WTC11 (cell line): ENCODE measurements at regions not wholly inside any gene's neighbourhood (a gene's known extent, or its start where the extent isn't known, plus 50 kb on each side); places are given as distances from the start of the nearest gene placed in this dataset.

Experiments used
- ELF4 ChIP-seq: sonication (generic); formaldehyde crosslinking; IDR thresholded peaks from 2 replicates; pipeline ENCODE4 v1.8.1; 2022; ENCODE audit warnings: low read depth, mild to moderate bottlenecking, moderate library complexity, missing genetic modification reagents
- ETV6 ChIP-seq: sonication (generic); formaldehyde crosslinking; IDR thresholded peaks from 2 replicates; pipeline ENCODE4 v1.8.1; 2022; ENCODE audit warnings: mild to moderate bottlenecking, missing genetic modification reagents
- NR2C2 ChIP-seq: sonication (generic); formaldehyde crosslinking; IDR thresholded peaks from 2 replicates; pipeline ENCODE4 v1.8.0; 2022; ENCODE audit warnings: mild to moderate bottlenecking, missing genetic modification reagents
- TP53 ChIP-seq: sonication (generic); formaldehyde crosslinking; IDR thresholded peaks from 2 replicates; pipeline ENCODE4 v1.8.1; 2023; ENCODE audit warnings: mild to moderate bottlenecking, missing genetic modification reagents
- ZNF121 ChIP-seq: sonication (generic); formaldehyde crosslinking; IDR thresholded peaks from 2 replicates; pipeline ENCODE4 v1.8.0; 2023; ENCODE audit warnings: missing genetic modification reagents
- ZNF138 ChIP-seq: sonication (generic); formaldehyde crosslinking; conservative IDR thresholded peaks from 2 replicates; pipeline ENCODE4 v1.8.1; 2022; ENCODE audit warnings: mild to moderate bottlenecking, moderate library complexity, missing genetic modification reagents
- TF ChIP-seq, protein P1 (sequence below): sonication (generic); formaldehyde crosslinking; IDR thresholded peaks from 2 replicates; pipeline ENCODE4 v1.8.0; 2022; ENCODE audit warnings: mild to moderate bottlenecking, missing genetic modification reagents
- TF ChIP-seq, protein P2 (sequence below): fragments of 200-600 bp; IDR thresholded peaks from 2 replicates; pipeline ENCODE4 v1.8.0; 2022; ENCODE audit warnings: antibody characterized with exemption
- TF ChIP-seq, protein P3 (sequence below): sonication (generic); formaldehyde crosslinking; conservative IDR thresholded peaks from 2 replicates; pipeline ENCODE4 v1.8.1; 2022; ENCODE audit warnings: mild to moderate bottlenecking, missing genetic modification reagents
- TF ChIP-seq, protein P4 (sequence below): sonication (generic); formaldehyde crosslinking; IDR thresholded peaks from 2 replicates; pipeline ENCODE4 v1.8.0; 2022; ENCODE audit warnings: mild to moderate bottlenecking, missing genetic modification reagents
- TF ChIP-seq, protein P5 (sequence below): sonication (generic); formaldehyde crosslinking; IDR thresholded peaks from 2 replicates; pipeline ENCODE4 v1.8.1; 2023; ENCODE audit warnings: mild to moderate bottlenecking, missing genetic modification reagents, moderate library complexity

DNA sequence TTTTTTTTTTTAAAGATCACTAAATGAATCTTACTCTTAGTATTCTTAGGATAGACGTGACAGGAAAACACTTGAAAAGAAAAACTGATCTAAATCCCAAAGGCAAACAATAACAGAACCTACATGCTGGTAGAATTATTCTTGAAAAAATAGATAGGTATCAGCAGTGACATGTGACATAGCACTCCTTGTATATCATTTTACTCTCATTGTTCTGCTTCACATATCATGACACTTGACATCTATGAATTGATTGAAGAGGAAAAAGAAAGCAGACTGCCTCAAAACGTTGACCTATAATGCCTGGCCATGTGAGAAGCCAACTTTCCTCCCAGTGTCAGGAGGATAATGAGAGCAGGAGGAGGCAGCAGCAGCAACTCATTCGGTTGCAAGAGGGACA is 555.2 kb downstream of the GABRG1 start:
- TF ChIP-seq ZNF121 (CRISPR knock-in tag) (no peak), ELF4 (no peak), ZNF138 (CRISPR knock-in tag) (no peak), TP53 (CRISPR knock-in tag) (no peak), NR2C2 (CRISPR knock-in tag) (no peak), ETV6 (CRISPR knock-in tag) (no peak)
- TF ChIP-seq, protein P1, sequence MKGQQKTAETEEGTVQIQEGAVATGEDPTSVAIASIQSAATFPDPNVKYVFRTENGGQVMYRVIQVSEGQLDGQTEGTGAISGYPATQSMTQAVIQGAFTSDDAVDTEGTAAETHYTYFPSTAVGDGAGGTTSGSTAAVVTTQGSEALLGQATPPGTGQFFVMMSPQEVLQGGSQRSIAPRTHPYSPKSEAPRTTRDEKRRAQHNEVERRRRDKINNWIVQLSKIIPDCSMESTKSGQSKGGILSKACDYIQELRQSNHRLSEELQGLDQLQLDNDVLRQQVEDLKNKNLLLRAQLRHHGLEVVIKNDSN (CRISPR knock-in tag): no peak
- TF ChIP-seq, protein P2, sequence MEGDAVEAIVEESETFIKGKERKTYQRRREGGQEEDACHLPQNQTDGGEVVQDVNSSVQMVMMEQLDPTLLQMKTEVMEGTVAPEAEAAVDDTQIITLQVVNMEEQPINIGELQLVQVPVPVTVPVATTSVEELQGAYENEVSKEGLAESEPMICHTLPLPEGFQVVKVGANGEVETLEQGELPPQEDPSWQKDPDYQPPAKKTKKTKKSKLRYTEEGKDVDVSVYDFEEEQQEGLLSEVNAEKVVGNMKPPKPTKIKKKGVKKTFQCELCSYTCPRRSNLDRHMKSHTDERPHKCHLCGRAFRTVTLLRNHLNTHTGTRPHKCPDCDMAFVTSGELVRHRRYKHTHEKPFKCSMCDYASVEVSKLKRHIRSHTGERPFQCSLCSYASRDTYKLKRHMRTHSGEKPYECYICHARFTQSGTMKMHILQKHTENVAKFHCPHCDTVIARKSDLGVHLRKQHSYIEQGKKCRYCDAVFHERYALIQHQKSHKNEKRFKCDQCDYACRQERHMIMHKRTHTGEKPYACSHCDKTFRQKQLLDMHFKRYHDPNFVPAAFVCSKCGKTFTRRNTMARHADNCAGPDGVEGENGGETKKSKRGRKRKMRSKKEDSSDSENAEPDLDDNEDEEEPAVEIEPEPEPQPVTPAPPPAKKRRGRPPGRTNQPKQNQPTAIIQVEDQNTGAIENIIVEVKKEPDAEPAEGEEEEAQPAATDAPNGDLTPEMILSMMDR: no peak
- TF ChIP-seq, protein P3, sequence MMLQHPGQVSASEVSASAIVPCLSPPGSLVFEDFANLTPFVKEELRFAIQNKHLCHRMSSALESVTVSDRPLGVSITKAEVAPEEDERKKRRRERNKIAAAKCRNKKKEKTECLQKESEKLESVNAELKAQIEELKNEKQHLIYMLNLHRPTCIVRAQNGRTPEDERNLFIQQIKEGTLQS (CRISPR knock-in tag): no peak
- TF ChIP-seq, protein P4, sequence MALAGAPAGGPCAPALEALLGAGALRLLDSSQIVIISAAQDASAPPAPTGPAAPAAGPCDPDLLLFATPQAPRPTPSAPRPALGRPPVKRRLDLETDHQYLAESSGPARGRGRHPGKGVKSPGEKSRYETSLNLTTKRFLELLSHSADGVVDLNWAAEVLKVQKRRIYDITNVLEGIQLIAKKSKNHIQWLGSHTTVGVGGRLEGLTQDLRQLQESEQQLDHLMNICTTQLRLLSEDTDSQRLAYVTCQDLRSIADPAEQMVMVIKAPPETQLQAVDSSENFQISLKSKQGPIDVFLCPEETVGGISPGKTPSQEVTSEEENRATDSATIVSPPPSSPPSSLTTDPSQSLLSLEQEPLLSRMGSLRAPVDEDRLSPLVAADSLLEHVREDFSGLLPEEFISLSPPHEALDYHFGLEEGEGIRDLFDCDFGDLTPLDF (CRISPR knock-in tag): no peak
- TF ChIP-seq, protein P5, sequence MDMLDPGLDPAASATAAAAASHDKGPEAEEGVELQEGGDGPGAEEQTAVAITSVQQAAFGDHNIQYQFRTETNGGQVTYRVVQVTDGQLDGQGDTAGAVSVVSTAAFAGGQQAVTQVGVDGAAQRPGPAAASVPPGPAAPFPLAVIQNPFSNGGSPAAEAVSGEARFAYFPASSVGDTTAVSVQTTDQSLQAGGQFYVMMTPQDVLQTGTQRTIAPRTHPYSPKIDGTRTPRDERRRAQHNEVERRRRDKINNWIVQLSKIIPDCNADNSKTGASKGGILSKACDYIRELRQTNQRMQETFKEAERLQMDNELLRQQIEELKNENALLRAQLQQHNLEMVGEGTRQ (CRISPR knock-in tag): no peak
